GM18498 (cell line): ENCODE measurements at regions not wholly inside any gene's neighbourhood (a gene's known extent, or its start where the extent isn't known, plus 50 kb on each side); places are given as distances from the start of the nearest gene placed in this dataset.
A peak's percentile ranks its signal among the peaks of the same experiment; 100 is the strongest.
"Not testable (repeated sequence)": the region's sequence is repeated elsewhere in the genome, so short reads cannot be mapped to it uniquely, and the experiment has no call there.

ENCODE experiments used
- ATAC-seq: cut with Tn5 transposase; IDR thresholded peaks from one replicate; pipeline ENCODE4 v1.9.1; 2021; ENCODE audit warnings: mild to moderate bottlenecking, moderate library complexity; ENCODE audit not compliant: unreplicated experiment

DNA sequence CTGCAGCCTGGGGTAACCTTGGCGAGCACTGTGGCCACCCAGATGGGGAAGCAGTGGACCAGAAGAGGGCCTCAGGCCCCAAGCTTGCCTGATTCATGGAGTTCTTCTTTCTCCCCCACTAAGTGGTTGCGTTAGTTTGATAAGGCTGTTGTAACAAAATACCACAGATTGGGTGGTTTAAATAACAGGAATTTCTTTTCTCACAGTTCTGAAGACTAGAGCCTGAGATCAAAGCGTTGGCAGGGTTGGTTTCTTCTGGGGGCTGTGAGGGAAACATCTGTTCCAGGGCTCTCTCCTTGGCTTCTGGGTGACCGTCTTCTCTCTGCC lies 105.7 kb upstream of the GATB start:
- no peak for ATAC-seq

DNA sequence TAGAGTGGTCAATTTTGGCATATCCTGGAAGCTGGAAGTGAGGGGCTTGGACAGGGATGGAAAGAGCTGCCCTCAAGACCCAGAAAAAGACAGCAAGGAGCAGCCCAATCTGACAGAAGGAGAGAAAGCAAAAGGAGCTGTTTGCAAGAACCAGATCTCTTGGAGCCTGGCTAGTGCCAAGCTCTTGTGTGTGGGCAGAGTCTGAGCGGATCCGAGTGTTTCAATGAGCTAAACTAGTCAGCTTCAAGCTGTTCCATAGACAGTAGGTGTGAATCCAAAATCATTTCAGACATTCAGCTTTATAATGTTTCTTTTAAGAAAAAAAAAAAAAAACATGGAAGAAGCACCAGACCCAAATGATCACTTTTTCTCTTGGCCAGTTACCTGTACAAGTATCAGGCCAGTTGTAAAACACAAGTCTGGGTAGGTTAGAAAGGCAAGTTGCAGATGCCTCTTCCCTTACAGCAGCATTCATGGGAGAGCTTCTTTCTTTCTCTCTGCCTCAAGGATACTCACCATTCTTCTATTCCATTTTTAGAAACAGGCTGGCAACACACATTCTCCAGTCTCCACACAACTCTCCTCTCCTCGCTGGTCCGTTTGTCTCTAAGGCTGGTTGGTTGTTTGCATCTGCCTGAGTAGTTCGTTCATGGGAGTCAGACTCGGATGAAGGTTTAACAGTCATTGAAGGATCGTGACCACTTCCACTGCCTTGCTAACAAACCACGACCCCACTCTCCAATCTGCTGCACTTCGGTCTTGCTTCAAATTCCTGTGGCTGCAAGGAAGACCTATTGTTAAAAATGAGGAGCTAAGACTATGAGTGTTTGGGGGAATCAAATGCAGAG lies 105.2 kb upstream of the GATB start:
- ATAC-seq = no peak

DNA sequence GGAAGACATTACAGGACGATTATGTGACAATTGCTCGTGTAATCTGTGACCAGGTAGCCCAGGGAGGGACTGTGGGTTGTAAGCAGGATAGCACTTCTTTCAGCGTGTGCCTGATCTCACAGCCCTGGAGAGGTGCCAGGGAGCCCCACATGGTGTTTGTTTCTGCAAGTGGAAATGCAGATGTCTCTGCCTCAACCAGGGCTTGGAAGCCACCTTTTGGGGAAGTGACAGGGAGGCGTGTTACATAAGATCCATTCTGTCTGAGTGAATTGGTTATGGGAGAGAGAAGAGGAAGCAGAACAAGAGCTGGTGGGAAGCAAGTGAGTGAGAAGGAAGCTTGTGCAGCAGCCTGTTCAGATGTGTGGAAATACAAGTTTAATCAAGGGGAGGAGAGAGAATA lies 104.5 kb upstream of the GATB start:
- no peak for ATAC-seq

DNA sequence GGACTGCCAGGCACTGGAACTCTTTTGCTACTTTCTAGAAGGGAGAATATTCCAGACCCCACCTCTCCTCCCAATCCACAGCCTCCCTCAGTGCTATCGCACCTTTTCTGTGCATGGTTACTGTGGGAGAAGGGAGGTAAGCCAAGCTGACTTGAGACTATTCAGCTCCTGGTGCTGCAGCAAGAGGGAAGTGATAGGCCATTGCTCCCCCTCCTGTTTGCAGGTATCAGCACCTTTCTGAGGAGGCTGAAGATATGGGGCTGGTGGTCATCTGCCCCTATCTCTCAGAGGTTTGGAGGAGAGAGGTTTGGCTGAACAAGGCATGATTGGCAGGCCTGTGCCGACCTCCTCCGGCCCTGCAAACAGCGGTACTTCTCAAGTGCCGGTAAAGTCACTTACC lies 103.3 kb upstream of the GATB start:
- no peak for ATAC-seq

DNA sequence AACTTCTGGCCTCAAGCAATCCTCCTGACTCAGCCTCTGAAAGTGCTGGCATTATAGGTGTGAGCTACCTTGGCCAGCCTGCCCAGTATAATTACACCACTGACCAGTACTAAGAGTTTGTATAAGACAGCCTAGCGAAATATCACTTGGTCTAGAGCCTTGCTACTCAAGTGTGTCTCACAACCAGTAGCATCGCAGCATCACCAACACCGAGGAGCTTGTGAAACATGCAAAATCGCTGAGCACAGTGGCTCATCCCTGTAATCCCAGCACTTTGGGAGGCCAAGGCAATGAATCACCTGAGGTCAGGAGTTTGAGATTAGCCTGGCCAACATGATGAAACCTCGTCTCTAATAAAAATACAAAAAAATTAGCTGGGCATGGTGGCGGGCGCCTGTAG lies 102.0 kb upstream of the GATB start:
- ATAC-seq = no peak

DNA sequence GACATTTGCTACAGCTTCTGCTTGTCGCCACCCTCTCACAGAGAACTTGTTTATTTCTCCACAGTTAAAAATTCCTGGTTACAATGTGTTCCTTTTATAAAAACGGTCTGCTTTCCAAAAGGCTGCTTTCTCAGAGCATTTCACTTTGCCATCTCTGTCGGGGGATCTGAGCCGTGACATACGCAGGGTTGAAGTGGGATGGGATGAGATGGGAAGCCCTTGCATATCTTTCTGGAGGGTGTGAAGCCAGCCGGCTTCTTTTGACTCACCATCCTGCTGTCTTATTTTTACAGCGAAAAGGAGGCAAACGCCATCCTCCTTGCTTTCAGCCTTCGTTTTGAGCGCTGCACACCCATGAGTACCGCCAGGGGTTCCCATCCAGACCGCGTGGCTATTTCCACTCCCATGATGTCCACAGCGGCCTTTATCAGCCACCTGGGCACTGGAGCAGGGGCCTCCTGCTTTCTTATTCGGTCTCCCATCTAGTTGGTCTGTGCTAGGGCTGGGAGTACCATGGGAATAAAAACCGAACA lies 99.8 kb upstream of the GATB start:
- no peak for ATAC-seq

DNA sequence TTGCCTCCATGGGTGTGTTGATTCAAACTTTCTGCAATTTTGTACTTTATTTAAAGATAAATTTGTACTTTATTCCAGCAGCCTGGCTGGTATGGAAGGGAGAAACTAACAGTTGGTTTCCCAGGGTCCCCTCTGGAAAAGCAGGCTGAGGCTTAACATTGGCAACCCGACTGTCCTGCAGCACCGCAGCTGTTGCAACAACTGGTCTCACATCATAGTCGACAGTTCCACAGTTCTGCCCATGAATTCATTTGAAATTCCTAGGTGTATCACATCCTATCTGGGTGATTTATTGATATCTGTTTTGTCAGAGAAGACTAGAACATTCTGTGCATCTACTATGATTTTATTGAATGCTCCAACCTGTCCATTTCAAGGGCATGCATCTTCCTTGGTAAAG lies 98.8 kb upstream of the GATB start:
- no peak for ATAC-seq

DNA sequence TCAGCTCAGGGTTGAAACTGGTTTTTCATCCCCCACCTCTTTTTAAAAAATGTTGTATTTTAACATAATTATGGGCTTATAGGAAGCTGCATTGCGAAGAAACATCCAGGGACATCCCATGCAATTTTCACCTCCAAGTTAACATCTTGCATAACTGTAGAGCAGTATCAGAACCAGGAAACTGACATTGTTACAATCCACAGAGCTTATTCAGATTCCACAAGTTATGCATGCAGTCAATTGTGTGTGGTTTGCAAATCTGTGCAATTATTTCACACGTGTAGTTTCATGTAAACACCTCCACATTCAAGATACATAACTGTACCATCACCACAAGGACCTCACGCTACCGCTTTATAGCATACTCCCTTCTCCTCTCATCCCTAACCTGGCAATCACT lies 97.5 kb upstream of the GATB start:
- no peak for ATAC-seq

DNA sequence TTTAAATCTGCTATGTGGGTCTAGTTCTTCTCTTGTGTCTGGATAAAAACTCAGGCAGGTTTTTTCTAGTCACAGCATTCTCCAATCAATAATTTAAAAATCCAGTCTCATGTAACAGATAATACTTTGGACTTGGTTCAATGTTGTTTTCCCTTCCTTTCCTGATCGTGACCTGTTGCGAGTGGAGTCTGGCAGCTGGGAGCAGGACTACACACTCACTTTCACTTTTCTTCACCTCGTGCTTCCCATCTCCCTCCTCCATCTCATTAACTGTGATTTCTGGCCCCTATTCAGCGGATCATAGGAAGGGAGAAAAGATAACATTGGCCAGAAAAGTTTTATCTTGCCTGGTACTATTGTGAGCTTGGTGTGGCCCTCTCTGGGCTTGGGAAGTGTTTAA lies 96.6 kb upstream of the GATB start:
- ATAC-seq = no peak

DNA sequence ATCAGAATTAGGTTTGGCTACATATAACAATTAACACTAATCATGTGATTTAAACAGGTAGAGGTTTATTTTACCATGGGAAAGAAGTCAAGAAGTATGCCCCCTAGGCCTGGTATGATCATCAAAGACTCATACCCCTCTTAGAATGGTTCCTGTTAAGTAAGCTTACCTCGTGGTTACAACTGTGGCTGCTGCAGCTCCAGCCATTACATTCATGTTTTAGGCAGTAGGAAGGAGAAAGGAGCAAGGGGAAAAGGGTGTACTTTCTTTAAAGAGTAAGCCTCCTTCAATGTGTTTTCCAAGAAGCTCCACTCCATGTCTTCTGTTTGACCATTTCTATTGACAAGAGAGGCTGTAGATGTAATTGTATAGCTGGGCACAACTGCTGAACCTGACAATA lies 94.9 kb upstream of the GATB start:
- ATAC-seq = no peak

DNA sequence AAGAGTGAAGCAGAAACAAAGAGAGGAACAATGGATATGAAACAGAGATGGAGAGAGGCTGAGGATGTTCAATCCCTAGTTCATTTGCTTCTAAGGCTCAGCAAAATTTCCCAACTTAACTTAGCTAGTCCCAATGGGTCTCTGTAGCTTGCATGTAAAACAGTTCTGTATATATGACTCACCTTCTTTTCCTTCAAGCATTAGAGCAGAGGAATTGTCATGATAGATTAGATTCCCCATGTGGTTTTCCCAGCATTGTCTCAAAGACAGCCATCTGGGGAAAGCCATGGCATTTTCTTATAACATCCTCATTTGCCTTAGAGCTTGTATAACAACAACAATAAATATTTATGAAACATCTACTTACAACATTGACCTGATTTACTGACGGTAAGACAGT lies 93.9 kb upstream of the GATB start:
- no peak for ATAC-seq

DNA sequence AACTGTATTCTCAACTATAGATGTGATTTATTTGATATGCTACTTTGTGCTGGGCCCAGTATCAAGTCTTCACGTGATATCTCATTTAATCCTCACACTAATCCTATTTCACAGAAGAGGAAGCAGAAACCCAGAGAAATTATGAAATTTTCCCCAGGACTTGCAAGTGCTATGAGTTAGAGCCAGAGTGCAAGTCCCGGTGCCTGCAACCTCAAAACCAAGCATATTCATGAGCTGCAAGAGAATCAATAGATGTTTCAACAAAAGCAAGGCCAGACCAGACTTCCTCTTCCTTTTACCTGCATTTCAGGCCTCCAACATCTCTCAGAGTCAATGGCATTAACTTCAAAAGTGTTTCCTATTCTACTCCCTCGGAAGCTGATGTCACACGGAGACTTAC lies 92.2 kb upstream of the GATB start:
- no peak for ATAC-seq

DNA sequence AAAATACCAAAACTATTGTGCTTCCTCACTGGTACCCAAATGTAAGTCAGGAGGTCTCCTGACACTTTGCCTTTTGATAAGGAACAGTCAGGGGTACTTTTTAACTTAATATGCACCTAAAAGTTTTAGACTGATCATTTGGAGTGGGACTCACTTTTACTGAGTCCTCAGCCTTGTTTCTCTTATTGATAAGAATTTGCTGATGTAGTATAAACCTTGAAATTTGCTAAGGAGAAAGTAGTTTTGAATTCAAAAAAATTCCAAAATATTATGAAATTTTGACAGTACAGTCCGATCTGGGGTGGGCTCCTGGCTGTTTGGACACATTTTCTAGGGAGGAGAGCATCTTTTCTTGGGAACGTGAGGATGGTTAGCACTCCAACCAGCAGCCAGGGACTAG lies 91.4 kb upstream of the GATB start:
- ATAC-seq = no peak

DNA sequence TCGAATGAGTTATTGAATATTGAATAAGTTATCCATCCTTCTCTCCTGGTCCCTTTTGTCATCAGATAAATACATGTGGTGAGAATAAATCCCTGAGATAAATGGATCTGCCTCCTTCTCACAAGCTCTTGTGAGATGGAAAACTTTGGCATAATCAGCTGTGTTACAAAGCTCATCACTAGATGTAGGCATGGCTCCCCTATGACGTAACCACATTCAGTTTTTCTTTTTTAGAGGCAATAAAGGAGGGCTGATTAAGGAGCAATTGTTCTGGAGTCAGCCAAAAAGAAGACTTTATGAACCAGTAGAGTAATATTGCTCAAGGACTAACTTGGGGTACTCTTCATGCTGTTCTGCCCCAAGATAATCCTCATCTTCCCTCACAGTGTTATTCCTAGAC lies 90.5 kb upstream of the GATB start:
- no peak for ATAC-seq

DNA sequence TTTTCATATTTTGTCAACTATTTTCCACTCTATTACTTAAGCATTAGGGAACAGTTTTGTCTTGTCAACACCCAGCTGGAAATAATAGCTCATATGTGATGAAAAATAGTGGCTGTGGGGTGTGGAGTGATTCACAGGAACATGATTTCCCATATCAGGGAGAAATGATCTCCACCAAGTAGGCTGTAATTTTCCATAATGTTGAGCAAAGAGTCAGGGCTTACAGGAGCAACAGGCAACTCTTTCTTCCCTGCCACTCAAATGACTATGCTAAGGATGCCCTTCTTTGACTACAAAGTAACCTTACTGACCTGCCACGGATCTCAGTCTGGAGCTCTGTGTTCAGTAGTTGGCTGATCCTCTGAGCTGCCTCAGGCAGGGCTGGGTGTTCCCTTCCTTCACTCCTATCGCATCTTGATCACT lies 90.0 kb upstream of the GATB start:
- ATAC-seq = no peak

DNA sequence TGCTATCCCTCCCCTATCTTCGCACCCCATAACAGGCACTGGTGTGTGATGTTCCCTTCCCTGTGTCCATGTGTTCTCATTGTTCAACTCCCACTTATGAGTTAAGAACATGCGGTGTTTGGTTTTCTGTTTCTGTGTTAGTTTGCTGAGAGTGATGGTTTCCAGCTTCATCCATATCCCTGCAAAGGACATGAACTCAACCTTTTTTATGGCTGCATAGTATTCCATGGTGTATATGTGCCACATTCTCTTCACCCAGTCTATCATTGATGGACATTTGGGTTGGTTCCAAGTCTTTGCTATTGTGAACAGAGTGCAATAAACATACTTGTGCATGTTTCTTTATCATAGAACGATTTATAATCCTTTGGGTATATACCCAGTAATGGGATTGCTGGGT lies 84.7 kb upstream of the GATB start:
- not testable (repeated sequence) for ATAC-seq

DNA sequence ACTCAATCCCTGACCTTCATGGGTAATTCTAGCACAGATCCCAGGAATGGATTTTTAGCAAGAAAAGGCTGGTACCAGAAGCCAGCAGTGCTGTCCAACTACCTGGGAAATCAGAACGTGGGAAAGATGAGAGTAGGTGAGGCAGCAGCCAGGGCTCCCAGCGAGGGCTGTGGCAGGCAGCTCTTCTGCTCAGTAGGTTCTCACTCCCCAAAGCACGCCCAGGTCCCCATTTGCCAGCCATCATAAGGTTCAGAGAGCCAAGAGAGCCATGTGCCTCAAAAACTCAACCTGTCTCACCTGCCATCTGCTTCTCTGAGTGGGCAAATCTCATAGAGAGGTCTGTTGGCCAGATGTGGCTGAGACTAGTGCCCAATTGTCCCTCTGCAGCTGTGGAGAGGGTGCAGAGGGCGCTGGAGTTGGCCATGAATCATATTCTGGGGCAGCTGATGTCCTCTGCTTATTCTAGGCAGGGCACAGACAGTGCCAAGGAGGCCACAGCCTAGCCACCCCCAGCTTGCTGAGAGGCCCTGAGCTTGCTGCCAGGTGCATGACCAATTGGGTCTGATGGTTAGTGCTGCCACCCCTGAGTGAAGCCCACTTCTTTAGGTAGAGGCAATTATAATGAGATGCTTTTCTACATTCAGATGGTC lies 81.7 kb upstream of the GATB start:
- ATAC-seq = no peak

DNA sequence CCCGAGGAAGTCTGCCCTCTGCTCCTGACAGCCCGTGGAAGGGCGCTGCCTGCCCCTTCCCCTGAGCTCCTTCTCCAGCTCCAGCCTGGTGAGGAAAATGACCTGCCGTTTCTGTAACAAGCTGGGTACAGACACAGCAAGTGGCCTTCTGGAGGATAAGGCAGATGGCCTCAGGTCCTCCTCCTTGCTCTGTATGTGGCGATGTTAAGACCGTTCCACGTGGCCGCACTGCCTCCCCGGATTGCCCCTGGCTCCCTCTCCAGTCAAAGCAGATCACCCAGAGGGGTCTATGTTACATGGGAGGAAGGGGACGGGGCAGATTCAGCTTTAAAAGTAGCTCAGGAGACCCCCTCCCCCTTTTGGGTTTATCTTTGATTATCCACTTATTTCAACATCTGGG lies 80.3 kb upstream of the GATB start:
- ATAC-seq = no peak

DNA sequence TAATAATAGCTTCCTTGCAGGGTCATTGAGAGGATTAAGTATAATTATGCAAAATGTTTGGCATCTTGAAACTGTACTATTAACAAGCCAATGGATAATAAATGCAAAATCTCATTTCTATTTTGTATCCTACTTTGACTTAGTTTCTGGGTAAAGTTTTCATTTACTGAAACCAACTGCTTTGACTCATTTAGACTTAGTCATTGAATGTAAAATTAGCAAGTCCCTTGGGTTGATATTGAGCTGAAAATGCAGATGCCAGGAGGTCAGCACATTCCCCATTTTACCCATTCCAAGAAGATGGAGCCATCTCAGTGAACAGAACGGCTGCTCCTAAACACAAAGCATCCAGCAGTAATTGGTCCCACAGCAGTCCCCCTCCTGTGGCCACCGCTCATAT lies 74.7 kb upstream of the GATB start:
- ATAC-seq = no peak

DNA sequence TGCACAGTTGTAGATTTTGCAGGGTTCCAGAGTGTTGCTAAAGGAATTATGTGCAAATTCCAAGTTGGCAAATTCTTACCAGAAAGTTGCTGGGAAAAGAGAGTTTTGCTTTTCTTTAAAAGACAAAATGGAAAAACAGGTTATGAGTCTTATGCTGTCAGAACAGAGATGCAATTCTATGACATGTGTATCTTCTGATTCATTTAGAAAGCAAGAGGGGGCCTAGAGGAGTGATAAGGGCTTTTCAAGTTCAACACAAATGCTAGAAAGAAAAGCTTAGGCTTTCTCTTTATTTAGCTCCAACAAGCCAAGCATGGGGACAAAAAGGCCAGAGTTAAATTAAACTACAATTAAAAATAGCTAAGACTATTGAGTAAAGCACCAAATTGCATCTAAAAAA lies 72.4 kb upstream of the GATB start:
- no peak for ATAC-seq

DNA sequence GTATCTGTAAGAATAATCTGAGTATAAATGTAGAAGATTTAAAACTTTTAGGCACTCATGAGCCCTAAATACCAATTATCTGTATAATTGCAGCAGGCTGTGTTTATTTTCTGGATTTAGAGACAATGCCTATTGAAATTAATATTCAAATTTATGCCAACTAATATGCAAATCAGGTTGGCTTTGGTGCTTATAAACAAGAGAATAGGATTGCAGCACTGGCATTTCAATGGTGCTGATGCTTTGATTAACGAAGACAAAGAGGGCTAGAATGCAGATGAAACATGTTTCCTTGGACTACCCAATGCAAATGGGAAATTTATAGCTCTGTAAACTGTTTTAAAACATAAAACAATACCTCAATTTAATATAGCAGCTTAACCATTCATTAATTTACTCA lies 70.7 kb upstream of the GATB start:
- ATAC-seq = no peak

DNA sequence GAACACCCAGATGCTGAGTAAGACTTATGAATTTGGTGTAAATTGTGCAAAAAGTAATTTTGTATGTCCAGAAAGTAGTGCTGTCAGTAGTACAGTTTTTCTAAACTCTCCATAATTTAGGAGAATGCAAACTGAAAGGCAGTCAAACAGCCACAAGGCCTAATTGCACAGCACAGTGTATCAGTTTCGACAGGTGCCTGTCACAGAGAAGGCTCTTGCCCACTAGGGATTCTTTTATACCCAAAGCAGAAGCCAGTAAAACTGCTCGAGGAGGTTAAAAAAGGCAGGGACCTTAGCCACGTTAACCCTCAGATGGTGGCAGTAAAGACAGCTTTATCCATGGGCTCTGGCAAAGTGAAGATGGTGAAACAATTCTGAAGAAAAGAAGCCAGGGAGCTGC lies 69.4 kb upstream of the GATB start:
- ATAC-seq = peak; percentile 64

DNA sequence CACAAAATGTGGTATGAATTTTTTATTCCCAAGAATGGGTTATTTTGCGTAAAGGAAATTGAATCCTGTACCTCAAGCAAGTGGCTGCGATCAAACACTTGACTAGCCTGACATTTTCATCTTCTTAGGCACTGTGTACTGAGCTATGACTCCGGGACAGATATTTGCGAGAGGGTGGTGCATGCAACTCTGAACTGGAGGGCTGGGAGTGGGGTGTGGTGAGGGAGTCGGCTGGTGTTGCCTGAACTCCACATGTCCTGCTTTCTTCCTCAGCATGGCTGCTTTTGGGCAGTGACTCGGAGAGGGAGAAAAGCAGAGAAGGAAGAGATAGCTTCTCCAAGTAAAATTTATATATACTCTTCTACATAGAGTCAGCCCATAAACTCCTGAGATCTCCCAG lies 68.5 kb upstream of the GATB start:
- ATAC-seq = no peak
